ENCODE measurements at regions not wholly inside any gene's neighbourhood (a gene's known extent, or its start where the extent isn't known, plus 50 kb on each side); places are given as distances from the start of the nearest gene placed in this dataset.
A peak's percentile ranks its signal among the peaks of the same experiment; 100 is the strongest.

DNA sequence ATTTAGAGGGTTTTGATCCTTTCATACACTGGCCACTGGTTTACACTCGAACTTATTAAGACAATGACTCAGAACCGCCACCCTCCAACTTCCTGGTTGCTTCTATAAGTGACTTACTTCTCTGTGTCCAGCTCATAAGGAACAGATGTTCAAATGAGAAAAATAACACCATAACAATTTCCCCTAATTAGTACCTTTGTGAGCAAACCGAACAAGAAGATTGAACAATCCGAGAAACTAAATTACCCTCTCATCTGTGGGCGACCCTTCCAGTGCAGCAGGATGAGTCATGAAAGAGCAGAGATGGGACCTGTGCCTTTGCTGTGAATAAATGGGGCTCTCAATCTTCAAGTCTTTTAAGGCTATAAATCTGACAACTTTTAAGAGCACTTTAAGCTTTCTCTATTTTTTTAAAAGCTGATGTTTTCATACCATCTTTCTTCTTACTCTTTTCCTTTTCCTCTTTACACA lies 146.8 kb upstream of the RASSF8 start:
- Histone ChIP-seq H3F3A (ENCODE audit: low read length, unreplicated experiment) (no peaks in the 10 kb centered on the region), H3K9me2 (replicated peaks; ENCODE audit: low read length) (no peaks in the 10 kb centered on the region), H3K4me2 (ENCODE audit: low read length) (peak overlapping the region; percentile 68), H2AFZ (ENCODE audit: low read length) (peak overlapping the region; percentile 6; the same call in 1 of the 2 replicates), H3K9ac (ENCODE audit: low read length) (peak overlapping the region; percentile 60), H3K79me2 (ENCODE audit: low read length) (no peaks in the 10 kb centered on the region), H3K27ac (ENCODE audit: low read length) (peak overlapping the region; percentile 85), H4K20me1 (ENCODE audit: low read length) (no peaks in the 10 kb centered on the region), H3K4me1 (ENCODE audit: insufficient read depth, low read length) (peaks cover 43% of the 10 kb centered on the region), H3K4me3 (ENCODE audit: low read length) (peak overlapping the region; percentile 19), H3K27me3 (ENCODE audit: low read length) (no peaks in the 10 kb centered on the region), H3K36me3 (ENCODE audit: low read depth, low read length) (no peaks in the 10 kb centered on the region), H3K9me3 (ENCODE audit: low read length) (no peaks in the 10 kb centered on the region)
- ChIA-PET CTCF (no interaction called here), POLR2A (ENCODE audit: unreplicated experiment) (interaction anchor here (0.9 kb wide), 1 partner anchor 20 kb away, joined by 8 read pairs; no protein-coding TSS in a partner anchor)
- TSS peak; percentile 41 for BruUV-seq (replicated peaks)
- no peak for TF ChIP-seq EZH2 (IDR thresholded peaks at IDR 0.05; ENCODE audit: low read length, unreplicated experiment)
- TF ChIP-seq EZH2phosphoT487 (IDR thresholded peaks at IDR 0.05; ENCODE audit: borderline replicate concordance, low read length), result no peak
- TF ChIP-seq CTCF (conservative IDR thresholded peaks at IDR 0.05; ENCODE audit: low read depth, low read length), result no peak
- intact Hi-C loops (cut with micrococcal nuclease), result loop anchor here (1.0 to 10.0 kb wide), 8 partner anchors 28 to 377 kb away; no protein-coding TSS in a partner anchor
- peak; percentile 69 for DNase-seq
- ATAC-seq, result peak; percentile 59

- peak overlapping the region; percentile 68 for H3K4me2 ChIP-seq (ENCODE audit: low read length)
Observed at GRCh38 chr12:25812295-25812694, 146.2 kb upstream of the RASSF8 start.

More at GRCh38 chr12:25812295-25812694, 146.2 kb upstream of the RASSF8 start:
- H3K79me2 ChIP-seq (ENCODE audit: low read length), result no peaks in the 10 kb centered on the region
- no peaks in the 10 kb centered on the region for H3K9me2 ChIP-seq (replicated peaks; ENCODE audit: low read length)
- intact Hi-C loops (cut with micrococcal nuclease), result loop anchor here (1.0 to 10.0 kb wide), 8 partner anchors 27 to 377 kb away; no protein-coding TSS in a partner anchor
- H3K27ac ChIP-seq (ENCODE audit: low read length), result peak overlapping the region; percentile 85
- H3K36me3 ChIP-seq (ENCODE audit: low read depth, low read length), result no peaks in the 10 kb centered on the region
- no peaks in the 10 kb centered on the region for H3K27me3 ChIP-seq (ENCODE audit: low read length)
- ATAC-seq (peak; percentile 54), DNase-seq (peak; percentile 81)
- CTCF ChIA-PET, result no interaction called here
- BruUV-seq (replicated peaks), result no TSS peak
- H3K9ac ChIP-seq (ENCODE audit: low read length), result peak overlapping the region; percentile 60
- peaks cover 45% of the 10 kb centered on the region for H3K4me1 ChIP-seq (ENCODE audit: insufficient read depth, low read length)
- no peaks in the 10 kb centered on the region for H4K20me1 ChIP-seq (ENCODE audit: low read length)
- TF ChIP-seq CTCF (conservative IDR thresholded peaks at IDR 0.05; ENCODE audit: low read depth, low read length), result no peak
- TF ChIP-seq EZH2phosphoT487 (IDR thresholded peaks at IDR 0.05; ENCODE audit: borderline replicate concordance, low read length), result no peak
- no peak for TF ChIP-seq EZH2 (IDR thresholded peaks at IDR 0.05; ENCODE audit: low read length, unreplicated experiment)
- no peaks in the 10 kb centered on the region for H3K9me3 ChIP-seq (ENCODE audit: low read length)
- H3F3A ChIP-seq (ENCODE audit: low read length, unreplicated experiment), result no peaks in the 10 kb centered on the region
- POLR2A ChIA-PET (ENCODE audit: unreplicated experiment), result no interaction called here
- H3K4me3 ChIP-seq (ENCODE audit: low read length), result peak overlapping the region; percentile 19
- H2AFZ ChIP-seq (ENCODE audit: low read length), result peak overlapping the region; percentile 24
